H9 (cell line): ENCODE measurements at regions not wholly inside any gene's neighbourhood (a gene's known extent, or its start where the extent isn't known, plus 50 kb on each side); places are given as distances from the start of the nearest gene placed in this dataset.

Experiments used
- DNase-seq: peaks from one replicate; pipeline ENCODE4 v3.0.0-alpha.2; 2017
- H2AFZ ChIP-seq: one replicate; pipeline ENCODE4 v1.6.1; 2013; ENCODE audit warnings: mild to moderate bottlenecking, low read length, control low read depth, moderate library complexity
- H2AK5ac ChIP-seq: 2 replicates; pipeline ENCODE4 v1.6.1; 2013; ENCODE audit warnings: low read length, control low read depth, mixed read lengths; ENCODE audit not compliant: insufficient read length
- H2BK120ac ChIP-seq: one replicate; pipeline ENCODE4 v1.6.1; 2013; ENCODE audit warnings: low read depth, mild to moderate bottlenecking, low read length, control low read depth, inconsistent platforms; ENCODE audit not compliant: poor library complexity, severe bottlenecking
- H2BK12ac ChIP-seq: 2 replicates; pipeline ENCODE4 v1.6.1; 2013; ENCODE audit warnings: low read length, control low read depth, mixed read lengths, low read depth; ENCODE audit not compliant: insufficient read length
- H2BK15ac ChIP-seq: 2 replicates; pipeline ENCODE4 v1.6.1; 2013; ENCODE audit warnings: low read depth, low read length, control low read depth
- H2BK20ac ChIP-seq: one replicate; pipeline ENCODE4 v1.6.1; 2013; ENCODE audit warnings: low read depth, mild to moderate bottlenecking, low read length, control low read depth, inconsistent platforms; ENCODE audit not compliant: poor library complexity, severe bottlenecking
- H2BK5ac ChIP-seq: 2 replicates; pipeline ENCODE4 v1.6.1; 2013; ENCODE audit warnings: low read length, control low read depth, mixed read lengths; ENCODE audit not compliant: insufficient read length
- H3K14ac ChIP-seq: 2 replicates; pipeline ENCODE4 v1.6.1; 2013; ENCODE audit warnings: low read length, control low read depth; ENCODE audit not compliant: insufficient read depth
- H3K18ac ChIP-seq: 2 replicates; pipeline ENCODE4 v1.6.1; 2013; ENCODE audit warnings: low read depth, mild to moderate bottlenecking, mixed read lengths, low read length, control low read depth; ENCODE audit not compliant: insufficient read length
- H3K23ac ChIP-seq: 2 replicates; pipeline ENCODE4 v1.6.1; 2013; ENCODE audit warnings: low read length, control low read depth, mixed read lengths, low read depth; ENCODE audit not compliant: insufficient read length
- H3K23me2 ChIP-seq: 2 replicates; pipeline ENCODE4 v1.6.1; 2013; ENCODE audit warnings: low read depth, mild to moderate bottlenecking, mixed read lengths, low read length, control low read depth; ENCODE audit not compliant: insufficient read length, poor library complexity, severe bottlenecking
- H3K27ac ChIP-seq: 2 replicates; pipeline ENCODE4 v1.5.1; 2013; ENCODE audit warnings: low read length, control low read depth, mixed read lengths, low read depth; ENCODE audit not compliant: insufficient read length
- H3K27me3 ChIP-seq: 2 replicates; pipeline ENCODE4 v1.6.1; 2013; ENCODE audit warnings: low read length, control low read depth, inconsistent platforms; ENCODE audit not compliant: insufficient read depth
- H3K4ac ChIP-seq: 2 replicates; pipeline ENCODE4 v1.6.1; 2013; ENCODE audit warnings: low read depth, mild to moderate bottlenecking, control low read depth, inconsistent platforms, low read length, moderate library complexity
- H3K4me1 ChIP-seq: 2 replicates; pipeline ENCODE4 v1.6.1; 2013; ENCODE audit warnings: low read length, control low read depth, inconsistent platforms; ENCODE audit not compliant: insufficient read depth
- H3K4me2 ChIP-seq: 2 replicates; pipeline ENCODE4 v1.6.1; 2013; ENCODE audit warnings: low read length, control low read depth, mixed read lengths; ENCODE audit not compliant: insufficient read length, insufficient read depth
- H3K56ac ChIP-seq: 2 replicates; pipeline ENCODE4 v1.6.1; 2013; ENCODE audit warnings: low read depth, mild to moderate bottlenecking, mixed read lengths, low read length, control low read depth; ENCODE audit not compliant: insufficient read length
- H3K79me1 ChIP-seq: 2 replicates; pipeline ENCODE4 v1.6.1; 2013; ENCODE audit warnings: low read depth, mild to moderate bottlenecking, moderate library complexity, low read length, control low read depth, inconsistent platforms; ENCODE audit not compliant: insufficient read depth, poor library complexity, severe bottlenecking
- H3K79me2 ChIP-seq: 2 replicates; pipeline ENCODE4 v1.6.1; 2013; ENCODE audit warnings: low read length, control low read depth, inconsistent platforms; ENCODE audit not compliant: insufficient read depth
- H3K9ac ChIP-seq: 2 replicates; pipeline ENCODE4 v1.6.1; 2013; ENCODE audit warnings: low read length, control low read depth, mixed read lengths; ENCODE audit not compliant: insufficient read length; ENCODE audit errors: extremely low read depth
- H3K9me3 ChIP-seq: one replicate; pipeline ENCODE4 v1.6.1; 2013; ENCODE audit warnings: low read depth, low read length, inconsistent platforms; ENCODE audit not compliant: control insufficient read depth
- H3T11ph ChIP-seq: one replicate; pipeline ENCODE4 v1.6.1; 2013; ENCODE audit warnings: mild to moderate bottlenecking, low read length, control low read depth, inconsistent platforms
- H4K20me1 ChIP-seq: one replicate; pipeline ENCODE4 v1.6.1; 2013; ENCODE audit not compliant: control insufficient read depth, insufficient read length, insufficient read depth
- H4K5ac ChIP-seq: 2 replicates; pipeline ENCODE4 v1.6.1; 2013; ENCODE audit warnings: low read depth, mild to moderate bottlenecking, mixed read lengths, low read length, control low read depth; ENCODE audit not compliant: insufficient read length
- H4K8ac ChIP-seq: replicated peaks from 2 replicates; pipeline ENCODE4 v1.6.1; 2013; ENCODE audit warnings: low read length, control low read depth, mixed read lengths, low read depth; ENCODE audit not compliant: insufficient read length
- H4K91ac ChIP-seq: 2 replicates; pipeline ENCODE4 v1.6.1; 2013; ENCODE audit warnings: low read depth, mild to moderate bottlenecking, moderate library complexity, mixed read lengths, low read length, control low read depth; ENCODE audit not compliant: insufficient read length
- H3K27ac Mint-ChIP-seq, 3 experiments: 2 replicates in 2 of 3; 3 replicates in 1 of 3; pipeline ENCODE4 v1.8.0; 2020 to 2021; ENCODE audit warnings: mixed read lengths in 3 of 3, mild to moderate bottlenecking in 1 of 3, moderate library complexity in 1 of 3
- H3K27me3 Mint-ChIP-seq: 2 replicates; pipeline ENCODE4 v1.8.0; 2021; ENCODE audit warnings: low read depth, mild to moderate bottlenecking, moderate library complexity, mixed read lengths
- H3K36me3 Mint-ChIP-seq, 3 experiments: 2 replicates in 2 of 3; 3 replicates in 1 of 3; pipeline ENCODE4 v1.8.0; 2020 to 2021; ENCODE audit warnings: low read depth in 3 of 3, mixed read lengths in 3 of 3; ENCODE audit not compliant: insufficient read depth in 1 of 3
- H3K4me1 Mint-ChIP-seq, 2 experiments: 2 replicates each; pipeline ENCODE4 v1.8.0; 2020; ENCODE audit warnings: mixed read lengths in 2 of 2
- H3K4me3 Mint-ChIP-seq, 2 experiments: 2 replicates in 1 of 2; 3 replicates in 1 of 2; pipeline ENCODE4 v1.8.0; 2020 to 2021; ENCODE audit warnings: mild to moderate bottlenecking in 2 of 2, mixed read lengths in 2 of 2, moderate library complexity in 1 of 2
- H3K9me3 Mint-ChIP-seq, 2 experiments: 2 replicates in 1 of 2; 3 replicates in 1 of 2; pipeline ENCODE4 v1.8.0; 2020; ENCODE audit warnings: mild to moderate bottlenecking in 2 of 2, mixed read lengths in 2 of 2, moderate library complexity in 1 of 2
- WGBS: extraction: QIAGEN DNeasy Blood & Tissue Kit; methylation state at CpG from one replicate; pipeline ENCODE4 v1.1.7; 2013; ENCODE audit warnings: missing lambda C conversion rate, low lambda C conversion rate, mixed read lengths; ENCODE audit not compliant: insufficient read length; ENCODE audit errors: extremely low coverage; 5-methylcytosine and 5-hydroxymethylcytosine counted together
- TF ChIP-seq, protein P1 (sequence below): fragments of 200-600 bp; sonication (generic); conservative IDR thresholded peaks from 3 replicates; pipeline ENCODE4 v1.8.0; 2021; ENCODE audit warnings: antibody characterized with exemption, mild to moderate bottlenecking

DNA sequence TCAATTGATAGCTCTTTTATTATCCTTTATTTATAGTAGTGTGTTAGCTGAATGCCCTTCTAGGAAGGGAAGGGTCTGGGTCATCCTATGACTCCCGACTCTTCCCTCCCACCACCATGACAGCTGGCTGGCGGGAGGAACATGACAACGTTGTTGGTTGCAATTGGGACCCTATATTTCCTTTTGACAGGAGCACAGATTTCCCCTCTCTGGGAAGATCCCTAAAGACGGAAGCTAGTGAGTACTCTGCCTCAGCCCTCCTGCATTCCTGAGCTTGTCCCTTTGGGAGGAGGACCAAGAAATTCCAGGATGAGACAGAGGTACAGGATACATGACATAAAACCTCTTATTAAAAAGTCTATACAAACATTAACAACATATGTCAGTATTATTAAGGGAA lies 485.4 kb downstream of the NAV3 start:
- H3K79me1 ChIP-seq = no peaks in the 10 kb centered on the region
- H3K23ac ChIP-seq = no peak overlapping the region
- H3K4me1 ChIP-seq = no peaks in the 10 kb centered on the region; the same call in 1 of the 2 replicates
- Mint-ChIP-seq H3K4me3 (no peak overlapping the region), H3K27ac (peak overlapping the region in 2 of 3 experiments; percentile 73 to 90; a peak in 1 of 7 replicates), H3K27me3 (no peaks in the 10 kb centered on the region), H3K9me3 (peaks cover 4 to 10% of the 10 kb centered on the region in 2 experiments), H3K36me3 (peaks cover 0 to 5% (median 0%) of the 10 kb centered on the region in 3 experiments; a peak in 2 of 7 replicates), H3K4me1 (peaks cover 8 to 12% of the 10 kb centered on the region in 2 experiments)
- H3K14ac ChIP-seq = no peak overlapping the region; the same call in 1 of the 2 replicates
- H4K5ac ChIP-seq = no peak overlapping the region
- no peak overlapping the region for H3K18ac ChIP-seq
- H4K91ac ChIP-seq = no peak overlapping the region
- H3K9me3 ChIP-seq = no peaks in the 10 kb centered on the region
- H3K9ac ChIP-seq = no peak overlapping the region
- H3K27ac ChIP-seq = no peak overlapping the region
- no CpG with 5 or more reads among the region's 4 CpGs for WGBS
- no peaks in the 10 kb centered on the region for H4K20me1 ChIP-seq
- H3K4ac ChIP-seq = no peak overlapping the region
- H3K79me2 ChIP-seq = no peaks in the 10 kb centered on the region
- no peak overlapping the region for H3K56ac ChIP-seq
- no peak overlapping the region for H2AFZ ChIP-seq
- no peaks in the 10 kb centered on the region for H3K23me2 ChIP-seq
- H3T11ph ChIP-seq = no peak overlapping the region
- no peak overlapping the region for H2BK120ac ChIP-seq
- H4K8ac ChIP-seq = no peak overlapping the region
- no peak overlapping the region for H3K4me2 ChIP-seq
- no peak overlapping the region for H2AK5ac ChIP-seq
- H2BK12ac ChIP-seq = no peak overlapping the region
- no peak overlapping the region for H2BK15ac ChIP-seq
- no peak overlapping the region for H2BK5ac ChIP-seq
- TF ChIP-seq, protein P1, sequence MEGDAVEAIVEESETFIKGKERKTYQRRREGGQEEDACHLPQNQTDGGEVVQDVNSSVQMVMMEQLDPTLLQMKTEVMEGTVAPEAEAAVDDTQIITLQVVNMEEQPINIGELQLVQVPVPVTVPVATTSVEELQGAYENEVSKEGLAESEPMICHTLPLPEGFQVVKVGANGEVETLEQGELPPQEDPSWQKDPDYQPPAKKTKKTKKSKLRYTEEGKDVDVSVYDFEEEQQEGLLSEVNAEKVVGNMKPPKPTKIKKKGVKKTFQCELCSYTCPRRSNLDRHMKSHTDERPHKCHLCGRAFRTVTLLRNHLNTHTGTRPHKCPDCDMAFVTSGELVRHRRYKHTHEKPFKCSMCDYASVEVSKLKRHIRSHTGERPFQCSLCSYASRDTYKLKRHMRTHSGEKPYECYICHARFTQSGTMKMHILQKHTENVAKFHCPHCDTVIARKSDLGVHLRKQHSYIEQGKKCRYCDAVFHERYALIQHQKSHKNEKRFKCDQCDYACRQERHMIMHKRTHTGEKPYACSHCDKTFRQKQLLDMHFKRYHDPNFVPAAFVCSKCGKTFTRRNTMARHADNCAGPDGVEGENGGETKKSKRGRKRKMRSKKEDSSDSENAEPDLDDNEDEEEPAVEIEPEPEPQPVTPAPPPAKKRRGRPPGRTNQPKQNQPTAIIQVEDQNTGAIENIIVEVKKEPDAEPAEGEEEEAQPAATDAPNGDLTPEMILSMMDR = no peak
- no peak overlapping the region for H2BK20ac ChIP-seq
- peak; percentile 41 for DNase-seq
- no peaks in the 10 kb centered on the region for H3K27me3 ChIP-seq
